AG09319 (cell line): ENCODE measurements at regions not wholly inside any gene's neighbourhood (a gene's known extent, or its start where the extent isn't known, plus 50 kb on each side); places are given as distances from the start of the nearest gene placed in this dataset.
"Not testable (repeated sequence)": the region's sequence is repeated elsewhere in the genome, so short reads cannot be mapped to it uniquely, and the experiment has no call there.

Experiments used
- DNase-seq: peaks from one replicate; pipeline ENCODE4 v3.0.0-alpha.2; 2010; ENCODE audit warnings: low read depth; ENCODE audit errors: extremely low read depth
- CTCF ChIP-seq: IDR thresholded peaks from 2 replicates; pipeline ENCODE4 v1.5.1; 2011; ENCODE audit warnings: low read depth, mild to moderate bottlenecking, inconsistent platforms, low read length, moderate library complexity

GRCh38 chr12:84159260-84159659 is 753.3 kb downstream of the SLC6A15 start:
- no peak for DNase-seq
- no peak for TF ChIP-seq CTCF

GRCh38 chr12:84157170-84157569 is 755.4 kb downstream of the SLC6A15 start:
- TF ChIP-seq CTCF = no peak
- DNase-seq = no peak

GRCh38 chr12:84154991-84155930 is 757.3 kb downstream of the SLC6A15 start:
- DNase-seq = not testable (repeated sequence)

- DNase-seq = not testable (repeated sequence)
Observed at GRCh38 chr12:84154439-84154990, 758.1 kb downstream of the SLC6A15 start.

GRCh38 chr12:84150201-84150600 is 762.4 kb downstream of the SLC6A15 start:
- no peak for TF ChIP-seq CTCF
- DNase-seq = no peak

GRCh38 chr12:84148335-84148734 is 764.3 kb downstream of the SLC6A15 start:
- DNase-seq = no peak
- TF ChIP-seq CTCF = no peak

- no peak for DNase-seq
- TF ChIP-seq CTCF = no peak
Observed at GRCh38 chr12:84136862-84137367, 775.7 kb downstream of the SLC6A15 start.

GRCh38 chr12:84135586-84136279 is 776.9 kb downstream of the SLC6A15 start:
- TF ChIP-seq CTCF = no peak
- DNase-seq = no peak
